ENCODE measurements at regions not wholly inside any gene's neighbourhood (a gene's known extent, or its start where the extent isn't known, plus 50 kb on each side); places are given as distances from the start of the nearest gene placed in this dataset.

GRCh38 chr12:85659754-85660530 is 176.3 kb downstream of the RASSF9 start:
- 0% methylated on average over 4 of the region's 7 CpGs for WGBS (ENCODE audit: low lambda C conversion rate)
- no peak for ATAC-seq
- BruUV-seq (replicated peaks), result no TSS peak
- intact Hi-C loops (cut with micrococcal nuclease; ENCODE audit: unreplicated experiment) (no loop called here), in situ Hi-C loops (cut with HindIII; ENCODE audit: extremely low pct_ligation_motif_present, low pct_unique_long_range_greater_than_20kb) (no loop called here)
- Histone ChIP-seq H3K4me1 (ENCODE audit: insufficient read depth, low read length) (no peaks in the 10 kb centered on the region), H4K20me1 (ENCODE audit: insufficient read depth, low read length) (no peaks in the 10 kb centered on the region), H3K4me3 (replicated peaks in 1 of 3; ENCODE audit: insufficient read depth in 1 of 3, low read depth in 2 of 3, low read length in 3 of 3) (no peak overlapping the region), H3K27me3 (ENCODE audit: control insufficient read depth in 1 of 2, insufficient read depth in 2 of 2, low read length in 2 of 2) (no peaks in the 10 kb centered on the region), H3K79me2 (ENCODE audit: insufficient read depth, low read length) (no peaks in the 10 kb centered on the region), H3K36me3 (replicated peaks in 1 of 2; ENCODE audit: control insufficient read depth in 1 of 2, insufficient read depth in 2 of 2, low read length in 2 of 2) (no peaks in the 10 kb centered on the region), H3K9me3 (ENCODE audit: low read length) (no peaks in the 10 kb centered on the region), H3K4me2 (ENCODE audit: low read depth, low read length) (no peak overlapping the region), H3K27ac (ENCODE audit: extremely low read length, insufficient read depth, low read length) (no peak overlapping the region), H2AFZ (ENCODE audit: low read length) (no peak overlapping the region), H3K9ac (ENCODE audit: insufficient read depth, low read depth, low read length) (no peak overlapping the region)
- DNase-seq (ENCODE audit: low spot score), result no peak
- ChIA-PET CTCF (ENCODE audit: low intra/inter-chr PET ratio, low total read pairs) (no interaction called here), POLR2A (no interaction called here)
- no peak for FAIRE-seq
- TF ChIP-seq SMYD3 (CRISPR knock-in tag; IDR thresholded peaks at IDR 0.05) (no peak), RAD21 (CRISPR knock-in tag; IDR thresholded peaks at IDR 0.05) (no peak)
- TF ChIP-seq, protein P1, sequence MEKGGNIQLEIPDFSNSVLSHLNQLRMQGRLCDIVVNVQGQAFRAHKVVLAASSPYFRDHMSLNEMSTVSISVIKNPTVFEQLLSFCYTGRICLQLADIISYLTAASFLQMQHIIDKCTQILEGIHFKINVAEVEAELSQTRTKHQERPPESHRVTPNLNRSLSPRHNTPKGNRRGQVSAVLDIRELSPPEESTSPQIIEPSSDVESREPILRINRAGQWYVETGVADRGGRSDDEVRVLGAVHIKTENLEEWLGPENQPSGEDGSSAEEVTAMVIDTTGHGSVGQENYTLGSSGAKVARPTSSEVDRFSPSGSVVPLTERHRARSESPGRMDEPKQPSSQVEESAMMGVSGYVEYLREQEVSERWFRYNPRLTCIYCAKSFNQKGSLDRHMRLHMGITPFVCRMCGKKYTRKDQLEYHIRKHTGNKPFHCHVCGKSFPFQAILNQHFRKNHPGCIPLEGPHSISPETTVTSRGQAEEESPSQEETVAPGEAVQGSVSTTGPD (CRISPR knock-in tag; IDR thresholded peaks at IDR 0.05), result no peak

DNA sequence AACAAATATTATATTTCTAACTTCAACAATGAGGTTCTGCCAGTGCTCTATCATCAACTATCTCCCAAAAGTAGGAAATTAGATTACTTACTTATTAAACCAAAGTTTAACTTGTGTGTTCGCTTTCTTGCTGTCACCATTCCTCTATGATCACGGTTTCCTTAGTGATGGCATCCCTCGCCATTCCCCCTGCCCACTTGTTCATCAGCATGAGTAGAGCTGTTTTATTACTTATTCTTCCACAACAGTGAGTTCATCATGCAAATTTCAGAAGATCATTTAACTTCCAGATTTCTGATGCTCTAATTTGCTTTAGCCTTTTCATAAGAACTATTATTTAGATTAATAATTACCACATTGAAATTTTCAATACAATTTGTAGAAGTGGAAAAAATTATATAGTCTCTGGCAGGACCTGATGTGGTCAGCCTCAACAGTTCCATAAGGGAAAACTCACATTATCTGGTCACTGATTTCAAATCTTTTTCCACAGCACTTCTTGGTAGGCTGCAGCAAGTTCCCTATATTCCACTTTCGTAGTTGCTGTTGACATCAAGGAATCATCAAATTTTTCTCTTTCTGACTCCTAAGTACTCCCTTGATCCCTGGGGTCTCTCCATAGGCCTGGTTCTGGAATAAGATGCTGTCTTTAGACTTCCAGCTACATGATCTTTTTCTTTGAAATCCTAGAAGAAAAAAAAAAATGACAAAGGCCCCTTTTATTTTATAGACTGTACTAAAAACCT is 174.6 kb downstream of the RASSF9 start:
- intact Hi-C loops (cut with micrococcal nuclease; ENCODE audit: unreplicated experiment) (no loop called here), in situ Hi-C loops (cut with HindIII; ENCODE audit: extremely low pct_ligation_motif_present, low pct_unique_long_range_greater_than_20kb) (no loop called here)
- ATAC-seq, result no peak
- CTCF ChIA-PET (ENCODE audit: low intra/inter-chr PET ratio, low total read pairs), result no interaction called here
- H4K20me1 ChIP-seq (ENCODE audit: insufficient read depth, low read length), result no peaks in the 10 kb centered on the region
- H2AFZ ChIP-seq (ENCODE audit: low read length), result no peak overlapping the region
- BruUV-seq (replicated peaks), result no TSS peak
- POLR2A ChIA-PET, result no interaction called here
- no peaks in the 10 kb centered on the region for H3K79me2 ChIP-seq (ENCODE audit: insufficient read depth, low read length)
- WGBS (ENCODE audit: low lambda C conversion rate), result 2% methylated on average over 4 of the region's 4 CpGs
- no peak overlapping the region for H3K4me3 ChIP-seq (replicated peaks in 1 of 3; ENCODE audit: insufficient read depth in 1 of 3, low read depth in 2 of 3, low read length in 3 of 3)
- no peaks in the 10 kb centered on the region for H3K9me3 ChIP-seq (ENCODE audit: low read length)
- H3K4me1 ChIP-seq (ENCODE audit: insufficient read depth, low read length), result no peaks in the 10 kb centered on the region
- no peaks in the 10 kb centered on the region for H3K27me3 ChIP-seq (ENCODE audit: control insufficient read depth in 1 of 2, insufficient read depth in 2 of 2, low read length in 2 of 2)
- no peak overlapping the region for H3K9ac ChIP-seq (ENCODE audit: insufficient read depth, low read depth, low read length)
- DNase-seq (ENCODE audit: low spot score), result no peak
- FAIRE-seq, result no peak
- H3K36me3 ChIP-seq (replicated peaks in 1 of 2; ENCODE audit: control insufficient read depth in 1 of 2, insufficient read depth in 2 of 2, low read length in 2 of 2), result no peaks in the 10 kb centered on the region
- H3K27ac ChIP-seq (ENCODE audit: extremely low read length, insufficient read depth, low read length), result no peak overlapping the region
- no peak overlapping the region for H3K4me2 ChIP-seq (ENCODE audit: low read depth, low read length)
- no peak for TF ChIP-seq CENPX (CRISPR knock-in tag; IDR thresholded peaks at IDR 0.05)
- no peak for TF ChIP-seq FOXK2 (IDR thresholded peaks at IDR 0.05)
- no peak for TF ChIP-seq ZFYVE20 (CRISPR knock-in tag; IDR thresholded peaks at IDR 0.05; ENCODE audit: borderline replicate concordance, low read depth)
- TF ChIP-seq HDAC1 (CRISPR knock-in tag; IDR thresholded peaks at IDR 0.05), result no peak
- TF ChIP-seq ZMYM3 (CRISPR knock-in tag; IDR thresholded peaks at IDR 0.05), result no peak
- no peak for TF ChIP-seq PHF21A (CRISPR knock-in tag; IDR thresholded peaks at IDR 0.05)
- no peak for TF ChIP-seq THRA (CRISPR knock-in tag; IDR thresholded peaks at IDR 0.05; ENCODE audit: borderline replicate concordance)
- TF ChIP-seq DMAP1 (CRISPR knock-in tag; IDR thresholded peaks at IDR 0.05), result no peak
- TF ChIP-seq, protein P2, sequence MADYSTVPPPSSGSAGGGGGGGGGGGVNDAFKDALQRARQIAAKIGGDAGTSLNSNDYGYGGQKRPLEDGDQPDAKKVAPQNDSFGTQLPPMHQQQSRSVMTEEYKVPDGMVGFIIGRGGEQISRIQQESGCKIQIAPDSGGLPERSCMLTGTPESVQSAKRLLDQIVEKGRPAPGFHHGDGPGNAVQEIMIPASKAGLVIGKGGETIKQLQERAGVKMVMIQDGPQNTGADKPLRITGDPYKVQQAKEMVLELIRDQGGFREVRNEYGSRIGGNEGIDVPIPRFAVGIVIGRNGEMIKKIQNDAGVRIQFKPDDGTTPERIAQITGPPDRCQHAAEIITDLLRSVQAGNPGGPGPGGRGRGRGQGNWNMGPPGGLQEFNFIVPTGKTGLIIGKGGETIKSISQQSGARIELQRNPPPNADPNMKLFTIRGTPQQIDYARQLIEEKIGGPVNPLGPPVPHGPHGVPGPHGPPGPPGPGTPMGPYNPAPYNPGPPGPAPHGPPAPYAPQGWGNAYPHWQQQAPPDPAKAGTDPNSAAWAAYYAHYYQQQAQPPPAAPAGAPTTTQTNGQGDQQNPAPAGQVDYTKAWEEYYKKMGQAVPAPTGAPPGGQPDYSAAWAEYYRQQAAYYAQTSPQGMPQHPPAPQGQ (CRISPR knock-in tag; IDR thresholded peaks at IDR 0.05; ENCODE audit: borderline replicate concordance), result no peak
- TF ChIP-seq ZNF569 (CRISPR knock-in tag; IDR thresholded peaks at IDR 0.05; ENCODE audit: borderline replicate concordance), result no peak
- no peak for TF ChIP-seq IKZF1 (IDR thresholded peaks at IDR 0.05)

Measured in HepG2 (cell line).